ENCODE measurements at regions not wholly inside any gene's neighbourhood (a gene's known extent, or its start where the extent isn't known, plus 50 kb on each side); places are given as distances from the start of the nearest gene placed in this dataset.

- DNase-seq (no peak), ATAC-seq (ENCODE audit: low read depth) (no peak)
- H2AFZ ChIP-seq (ENCODE audit: insufficient read depth, low read depth, low read length, poor library complexity, severe bottlenecking), result no peak overlapping the region
- no peaks in the 10 kb centered on the region for H3K4me1 ChIP-seq (ENCODE audit: control insufficient read depth in 2 of 2, insufficient read depth in 2 of 2, low read length in 2 of 2)
- no peaks in the 10 kb centered on the region for H3K4me1 Mint-ChIP-seq
- H3K36me3 ChIP-seq (replicated peaks in 1 of 2; ENCODE audit: control extremely low read depth in 1 of 2, control insufficient read depth in 1 of 2, extremely low read depth in 1 of 2, insufficient read depth in 2 of 2, low read length in 1 of 2), result no peaks in the 10 kb centered on the region
- H3K9me3 ChIP-seq (ENCODE audit: control extremely low read depth in 1 of 3, control insufficient read depth in 2 of 3, insufficient read depth in 1 of 3, low read length in 2 of 3), result no peaks in the 10 kb centered on the region
- no peaks in the 10 kb centered on the region for H3K79me2 ChIP-seq (ENCODE audit: control insufficient read depth, insufficient read depth, low read length)
- ChIA-PET POLR2A (no interaction called here), CTCF (no interaction called here)
- H3K9me3 Mint-ChIP-seq (ENCODE audit: insufficient read depth), result no peaks in the 10 kb centered on the region
- H3K27me3 Mint-ChIP-seq, result no peaks in the 10 kb centered on the region
- H3K27ac Mint-ChIP-seq, result no peak overlapping the region
- intact Hi-C loops (cut with micrococcal nuclease), result no loop called here
- H3K9ac ChIP-seq (ENCODE audit: low read length), result no peak overlapping the region
- no peak overlapping the region for H3K4me3 ChIP-seq (ENCODE audit: control extremely low read depth in 1 of 5, extremely low read depth in 1 of 5, insufficient read depth in 1 of 5, low read depth in 2 of 5, low read length in 4 of 5)
- no peak overlapping the region for H3K4me3 Mint-ChIP-seq
- H4K20me1 ChIP-seq (ENCODE audit: control insufficient read depth, insufficient read depth, low read length, poor library complexity, severe bottlenecking), result no peaks in the 10 kb centered on the region
- no peak overlapping the region for H3K27ac ChIP-seq (ENCODE audit: low read length in 2 of 2)
- H3K27me3 ChIP-seq (replicated peaks in 1 of 4; ENCODE audit: control extremely low read depth in 1 of 4, control insufficient read depth in 3 of 4, insufficient read depth in 4 of 4, low read length in 3 of 4), result no peaks in the 10 kb centered on the region
- no peak overlapping the region for H3K4me2 ChIP-seq (replicated peaks; ENCODE audit: low read depth, low read length, poor library complexity, severe bottlenecking)
- TF ChIP-seq EZH2 (IDR thresholded peaks at IDR 0.05; ENCODE audit: borderline replicate concordance, insufficient read depth, low read depth, low read length, poor library complexity, severe bottlenecking), result no peak
Observed at GRCh38 chr10:109676703-109677102, 246.6 kb downstream of the XPNPEP1 start.

GRCh38 chr10:109668703-109669102 lies 254.6 kb downstream of the XPNPEP1 start:
- no peaks in the 10 kb centered on the region for H3K79me2 ChIP-seq (ENCODE audit: control insufficient read depth, insufficient read depth, low read length)
- H3K9ac ChIP-seq (ENCODE audit: low read length), result no peak overlapping the region
- H4K20me1 ChIP-seq (ENCODE audit: control insufficient read depth, insufficient read depth, low read length, poor library complexity, severe bottlenecking), result no peaks in the 10 kb centered on the region
- ATAC-seq (ENCODE audit: low read depth) (no peak), DNase-seq (no peak)
- ChIA-PET POLR2A (no interaction called here), CTCF (interaction anchor here (0.7 kb wide), 1 partner anchor 103 kb away, joined by 3 read pairs; no protein-coding TSS in a partner anchor)
- no peak for TF ChIP-seq EZH2 (IDR thresholded peaks at IDR 0.05; ENCODE audit: borderline replicate concordance, insufficient read depth, low read depth, low read length, poor library complexity, severe bottlenecking)
- TF ChIP-seq, protein P1, sequence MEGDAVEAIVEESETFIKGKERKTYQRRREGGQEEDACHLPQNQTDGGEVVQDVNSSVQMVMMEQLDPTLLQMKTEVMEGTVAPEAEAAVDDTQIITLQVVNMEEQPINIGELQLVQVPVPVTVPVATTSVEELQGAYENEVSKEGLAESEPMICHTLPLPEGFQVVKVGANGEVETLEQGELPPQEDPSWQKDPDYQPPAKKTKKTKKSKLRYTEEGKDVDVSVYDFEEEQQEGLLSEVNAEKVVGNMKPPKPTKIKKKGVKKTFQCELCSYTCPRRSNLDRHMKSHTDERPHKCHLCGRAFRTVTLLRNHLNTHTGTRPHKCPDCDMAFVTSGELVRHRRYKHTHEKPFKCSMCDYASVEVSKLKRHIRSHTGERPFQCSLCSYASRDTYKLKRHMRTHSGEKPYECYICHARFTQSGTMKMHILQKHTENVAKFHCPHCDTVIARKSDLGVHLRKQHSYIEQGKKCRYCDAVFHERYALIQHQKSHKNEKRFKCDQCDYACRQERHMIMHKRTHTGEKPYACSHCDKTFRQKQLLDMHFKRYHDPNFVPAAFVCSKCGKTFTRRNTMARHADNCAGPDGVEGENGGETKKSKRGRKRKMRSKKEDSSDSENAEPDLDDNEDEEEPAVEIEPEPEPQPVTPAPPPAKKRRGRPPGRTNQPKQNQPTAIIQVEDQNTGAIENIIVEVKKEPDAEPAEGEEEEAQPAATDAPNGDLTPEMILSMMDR (IDR thresholded peaks at IDR 0.05), result no peak
- no peak overlapping the region for H3K4me3 Mint-ChIP-seq
- no peak overlapping the region for H2AFZ ChIP-seq (ENCODE audit: insufficient read depth, low read depth, low read length, poor library complexity, severe bottlenecking)
- H3K27me3 ChIP-seq (replicated peaks in 1 of 4; ENCODE audit: control extremely low read depth in 1 of 4, control insufficient read depth in 3 of 4, insufficient read depth in 4 of 4, low read length in 3 of 4), result no peaks in the 10 kb centered on the region
- no peaks in the 10 kb centered on the region for H3K4me1 Mint-ChIP-seq
- H3K9me3 ChIP-seq (ENCODE audit: control extremely low read depth in 1 of 3, control insufficient read depth in 2 of 3, insufficient read depth in 1 of 3, low read length in 2 of 3), result peaks cover 0 to 10% (median 0%) of the 10 kb centered on the region in 3 donors
- H3K27me3 Mint-ChIP-seq, result no peaks in the 10 kb centered on the region
- intact Hi-C loops (cut with micrococcal nuclease), result no loop called here
- H3K27ac ChIP-seq (ENCODE audit: low read length in 2 of 2), result no peak overlapping the region
- H3K36me3 ChIP-seq (replicated peaks in 1 of 2; ENCODE audit: control extremely low read depth in 1 of 2, control insufficient read depth in 1 of 2, extremely low read depth in 1 of 2, insufficient read depth in 2 of 2, low read length in 1 of 2), result no peaks in the 10 kb centered on the region
- H3K27ac Mint-ChIP-seq, result no peak overlapping the region
- H3K4me3 ChIP-seq (ENCODE audit: control extremely low read depth in 1 of 5, extremely low read depth in 1 of 5, insufficient read depth in 1 of 5, low read depth in 2 of 5, low read length in 4 of 5), result no peak overlapping the region
- no peak overlapping the region for H3K4me2 ChIP-seq (replicated peaks; ENCODE audit: low read depth, low read length, poor library complexity, severe bottlenecking)
- H3K4me1 ChIP-seq (ENCODE audit: control insufficient read depth in 2 of 2, insufficient read depth in 2 of 2, low read length in 2 of 2), result no peaks in the 10 kb centered on the region
- H3K9me3 Mint-ChIP-seq (ENCODE audit: insufficient read depth), result peaks cover 2% of the 10 kb centered on the region

Data from B cell (primary cell).